HG03354 (cell line): ENCODE measurements at regions not wholly inside any gene's neighbourhood (a gene's known extent, or its start where the extent isn't known, plus 50 kb on each side); places are given as distances from the start of the nearest gene placed in this dataset.
"Not testable (repeated sequence)": the region's sequence is repeated elsewhere in the genome, so short reads cannot be mapped to it uniquely, and the experiment has no call there.

Experiments used
- ATAC-seq: cut with Tn5 transposase; IDR thresholded peaks from one replicate; pipeline ENCODE4 v1.9.1; 2021; ENCODE audit warnings: mild to moderate bottlenecking; ENCODE audit not compliant: unreplicated experiment, poor library complexity, severe bottlenecking

GRCh38 chr12:114860969-114861368 is 177.0 kb upstream of the TBX3 start:
- no peak for ATAC-seq

- no peak for ATAC-seq
Measured at GRCh38 chr12:114858388-114859146, 174.6 kb upstream of the TBX3 start.

GRCh38 chr12:114855678-114856077 is 171.7 kb upstream of the TBX3 start:
- ATAC-seq: no peak

- no peak for ATAC-seq
Measured at GRCh38 chr12:114852976-114853529, 169.1 kb upstream of the TBX3 start.

- no peak for ATAC-seq
Measured at GRCh38 chr12:114851981-114852380, 168.0 kb upstream of the TBX3 start.

GRCh38 chr12:114850661-114851275 is 166.8 kb upstream of the TBX3 start:
- ATAC-seq: no peak

GRCh38 chr12:114848666-114849065 is 164.7 kb upstream of the TBX3 start:
- no peak for ATAC-seq

GRCh38 chr12:114847441-114848035 is 163.6 kb upstream of the TBX3 start:
- ATAC-seq: no peak

- no peak for ATAC-seq
Measured at GRCh38 chr12:114846771-114847170, 162.8 kb upstream of the TBX3 start.

- no peak for ATAC-seq
Measured at GRCh38 chr12:114841557-114842251, 157.7 kb upstream of the TBX3 start.

- no peak for ATAC-seq
Measured at GRCh38 chr12:114838480-114838879, 154.5 kb upstream of the TBX3 start.

- ATAC-seq: no peak
Measured at GRCh38 chr12:114836609-114837008, 152.6 kb upstream of the TBX3 start.

GRCh38 chr12:114835031-114835430 is 151.1 kb upstream of the TBX3 start:
- ATAC-seq: no peak

GRCh38 chr12:114834621-114835020 is 150.6 kb upstream of the TBX3 start:
- ATAC-seq: no peak

- no peak for ATAC-seq
Measured at GRCh38 chr12:114829833-114830232, 145.9 kb upstream of the TBX3 start.

GRCh38 chr12:114829244-114829643 is 145.3 kb upstream of the TBX3 start:
- not testable (repeated sequence) for ATAC-seq

- no peak for ATAC-seq
Measured at GRCh38 chr12:114827461-114827860, 143.5 kb upstream of the TBX3 start.

- ATAC-seq: no peak
Measured at GRCh38 chr12:114826244-114826643, 142.3 kb upstream of the TBX3 start.

- no peak for ATAC-seq
Measured at GRCh38 chr12:114823724-114824123, 139.7 kb upstream of the TBX3 start.

- ATAC-seq: no peak
Measured at GRCh38 chr12:114821570-114821969, 137.6 kb upstream of the TBX3 start.
